ENCODE measurements at regions not wholly inside any gene's neighbourhood (a gene's known extent, or its start where the extent isn't known, plus 50 kb on each side); places are given as distances from the start of the nearest gene placed in this dataset.

DNA sequence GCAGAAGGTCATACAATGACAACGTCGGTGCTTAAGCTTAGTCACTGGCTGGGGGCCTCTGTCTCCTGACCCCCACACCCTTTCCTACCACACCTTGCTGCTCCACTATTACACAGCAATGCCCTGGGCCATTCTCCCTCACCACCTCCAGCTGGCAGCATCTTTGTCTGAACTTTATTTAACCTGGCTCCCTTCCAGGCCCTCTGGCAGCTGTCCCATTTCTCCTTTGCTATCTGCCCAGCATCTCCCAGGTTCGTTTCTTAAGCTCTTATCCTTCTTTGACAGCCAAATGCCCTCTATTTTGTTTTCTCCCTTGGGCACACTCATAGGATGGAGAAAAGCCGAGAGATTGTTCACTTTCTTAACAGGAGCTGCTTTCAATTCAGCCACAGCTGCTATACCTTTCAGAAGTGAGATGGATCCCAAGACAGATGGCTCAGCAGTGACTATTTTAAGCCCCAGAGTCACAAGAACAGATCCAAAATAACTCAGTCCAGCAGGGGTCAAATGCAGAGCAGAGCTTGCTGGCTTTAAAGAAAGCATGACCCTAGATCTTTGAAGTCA, 1277.1 kb upstream of the AUTS2 start:
- Mint-ChIP-seq H3K27ac (no peak overlapping the region), H3K27me3 (ENCODE audit: low read depth) (no peaks in the 10 kb centered on the region), H3K9me3 (peaks cover 4% of the 10 kb centered on the region), H3K4me3 (no peak overlapping the region), H3K36me3 (ENCODE audit: low read depth) (no peaks in the 10 kb centered on the region), H3K4me1 (ENCODE audit: low read depth) (no peaks in the 10 kb centered on the region)
- no peak for DNase-seq
- CTCF ChIA-PET = no interaction called here
- intact Hi-C loops (cut with micrococcal nuclease) = no loop called here

DNA sequence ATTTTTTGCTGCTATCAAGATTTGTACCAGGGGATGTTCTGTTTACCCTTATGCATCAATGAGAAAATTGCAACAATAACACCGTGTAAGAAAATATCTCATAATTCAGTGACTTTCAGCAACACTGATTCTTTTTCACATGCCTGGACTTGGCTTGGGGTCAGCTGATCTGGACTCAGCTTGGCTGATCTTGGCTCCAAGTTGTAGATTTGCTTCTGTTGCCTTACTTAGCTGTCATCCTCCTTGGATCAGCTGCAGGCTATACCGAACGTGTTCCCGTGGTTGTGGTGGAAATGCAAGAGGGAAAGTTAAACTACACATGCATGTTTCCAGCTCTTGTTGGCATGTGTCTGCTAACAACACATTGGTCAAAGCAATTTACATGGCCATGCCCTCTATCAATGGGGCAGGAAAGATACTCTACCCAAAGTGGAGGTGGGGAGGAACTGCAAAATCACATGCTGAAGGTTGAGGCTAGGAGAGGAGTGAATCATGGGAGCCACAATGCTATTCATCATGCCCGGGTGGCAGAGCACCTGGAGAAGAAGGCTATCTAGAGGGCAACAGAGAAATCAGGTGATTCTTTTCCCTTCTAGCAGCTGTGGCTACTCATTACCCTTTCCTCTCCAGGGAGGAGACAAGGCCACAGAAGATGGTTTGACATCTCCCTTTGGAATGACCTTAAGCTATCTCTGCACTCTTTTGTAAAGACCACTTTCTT, 1276.3 kb upstream of the AUTS2 start:
- intact Hi-C loops (cut with micrococcal nuclease) = no loop called here
- no peak overlapping the region for H3K4me3 Mint-ChIP-seq
- no peaks in the 10 kb centered on the region for H3K36me3 Mint-ChIP-seq (ENCODE audit: low read depth)
- DNase-seq = no peak
- CTCF ChIA-PET = no interaction called here
- H3K27ac Mint-ChIP-seq = no peak overlapping the region
- H3K4me1 Mint-ChIP-seq (ENCODE audit: low read depth) = no peaks in the 10 kb centered on the region
- H3K9me3 Mint-ChIP-seq = peaks cover 8% of the 10 kb centered on the region
- no peaks in the 10 kb centered on the region for H3K27me3 Mint-ChIP-seq (ENCODE audit: low read depth)

DNA sequence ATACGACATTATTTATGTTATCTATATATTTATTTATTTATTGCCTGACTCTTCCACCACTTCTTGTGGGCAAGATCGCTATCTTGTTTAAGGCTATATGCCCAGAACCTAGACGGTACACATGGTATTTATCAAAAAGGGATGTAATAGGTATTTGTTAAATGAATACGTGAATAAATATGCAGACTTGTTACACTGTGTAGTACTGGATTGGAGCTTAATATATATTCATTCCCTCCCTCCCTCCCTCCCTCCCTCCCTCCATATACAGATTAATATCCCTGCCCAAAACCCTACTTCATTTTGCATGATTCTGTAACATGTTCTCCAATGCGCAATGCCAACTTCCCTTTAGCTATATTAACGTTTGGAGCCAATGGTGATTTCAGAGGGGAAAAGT, 1273.7 kb upstream of the AUTS2 start:
- CTCF ChIA-PET = no interaction called here
- H3K9me3 Mint-ChIP-seq = peaks cover 6% of the 10 kb centered on the region
- H3K36me3 Mint-ChIP-seq (ENCODE audit: low read depth) = no peaks in the 10 kb centered on the region
- no peaks in the 10 kb centered on the region for H3K4me1 Mint-ChIP-seq (ENCODE audit: low read depth)
- no peaks in the 10 kb centered on the region for H3K27me3 Mint-ChIP-seq (ENCODE audit: low read depth)
- DNase-seq = no peak
- H3K4me3 Mint-ChIP-seq = no peak overlapping the region
- no peak overlapping the region for H3K27ac Mint-ChIP-seq
- intact Hi-C loops (cut with micrococcal nuclease) = no loop called here

- Mint-ChIP-seq H3K4me3 (no peak overlapping the region), H3K9me3 (peaks cover 15% of the 10 kb centered on the region), H3K36me3 (ENCODE audit: low read depth) (no peaks in the 10 kb centered on the region), H3K4me1 (ENCODE audit: low read depth) (no peaks in the 10 kb centered on the region), H3K27me3 (ENCODE audit: low read depth) (no peaks in the 10 kb centered on the region), H3K27ac (no peak overlapping the region)
- CTCF ChIA-PET = no interaction called here
- no peak for DNase-seq
- intact Hi-C loops (cut with micrococcal nuclease) = no loop called here
These were observed 1264.1 kb upstream of the AUTS2 start for GRCh38 chr7:68334216-68334615.

DNA sequence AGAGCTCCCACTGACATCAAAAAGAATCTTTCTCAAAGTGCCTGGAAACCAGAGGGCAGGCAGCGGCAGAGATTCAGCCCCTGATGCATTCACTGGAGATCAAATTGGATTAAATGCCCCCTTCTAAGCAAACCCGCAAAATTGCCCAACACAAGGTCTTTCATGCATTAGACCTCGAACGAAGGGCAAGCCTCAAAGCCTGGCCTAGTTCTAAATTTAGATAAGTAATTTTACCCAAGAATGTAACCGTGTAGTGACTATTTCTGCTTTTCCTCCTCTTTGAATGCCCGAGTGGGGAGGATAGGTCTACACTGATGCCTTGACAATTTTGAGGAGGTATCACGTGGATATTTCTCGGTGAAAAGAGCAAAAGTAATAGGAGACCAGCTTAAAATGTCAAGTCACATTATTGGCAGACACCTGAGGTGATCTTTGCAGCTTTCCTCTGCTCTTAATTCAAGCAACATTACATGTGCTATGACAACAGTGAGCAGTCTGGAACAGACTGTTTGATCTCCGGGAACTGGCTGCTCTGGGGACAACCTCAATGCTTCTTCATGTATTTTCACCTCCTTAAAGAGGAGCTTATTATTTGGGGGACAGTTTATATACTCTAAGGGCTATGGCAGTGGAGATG, 1263.5 kb upstream of the AUTS2 start:
- intact Hi-C loops (cut with micrococcal nuclease) = no loop called here
- Mint-ChIP-seq H3K9me3 (peaks cover 19% of the 10 kb centered on the region), H3K4me3 (no peak overlapping the region), H3K27ac (no peak overlapping the region), H3K27me3 (ENCODE audit: low read depth) (no peaks in the 10 kb centered on the region), H3K36me3 (ENCODE audit: low read depth) (no peaks in the 10 kb centered on the region), H3K4me1 (ENCODE audit: low read depth) (no peaks in the 10 kb centered on the region)
- CTCF ChIA-PET = no interaction called here
- DNase-seq = no peak

GRCh38 chr7:68336594-68336993, 1261.7 kb upstream of the AUTS2 start:
- H3K36me3 Mint-ChIP-seq (ENCODE audit: low read depth) = no peaks in the 10 kb centered on the region
- CTCF ChIA-PET = no interaction called here
- intact Hi-C loops (cut with micrococcal nuclease) = no loop called here
- H3K27ac Mint-ChIP-seq = no peak overlapping the region
- H3K4me1 Mint-ChIP-seq (ENCODE audit: low read depth) = no peaks in the 10 kb centered on the region
- H3K27me3 Mint-ChIP-seq (ENCODE audit: low read depth) = no peaks in the 10 kb centered on the region
- H3K4me3 Mint-ChIP-seq = no peak overlapping the region
- H3K9me3 Mint-ChIP-seq = peaks cover 26% of the 10 kb centered on the region
- no peak for DNase-seq

- no peak overlapping the region for H3K4me3 Mint-ChIP-seq
- intact Hi-C loops (cut with micrococcal nuclease) = no loop called here
- no peak for DNase-seq
- peaks cover 13% of the 10 kb centered on the region for H3K9me3 Mint-ChIP-seq
- H3K27ac Mint-ChIP-seq = no peak overlapping the region
- H3K36me3 Mint-ChIP-seq (ENCODE audit: low read depth) = no peaks in the 10 kb centered on the region
- no peaks in the 10 kb centered on the region for H3K4me1 Mint-ChIP-seq (ENCODE audit: low read depth)
- no peaks in the 10 kb centered on the region for H3K27me3 Mint-ChIP-seq (ENCODE audit: low read depth)
- CTCF ChIA-PET = no interaction called here
These were observed 1249.9 kb upstream of the AUTS2 start for GRCh38 chr7:68348401-68348800.

DNA sequence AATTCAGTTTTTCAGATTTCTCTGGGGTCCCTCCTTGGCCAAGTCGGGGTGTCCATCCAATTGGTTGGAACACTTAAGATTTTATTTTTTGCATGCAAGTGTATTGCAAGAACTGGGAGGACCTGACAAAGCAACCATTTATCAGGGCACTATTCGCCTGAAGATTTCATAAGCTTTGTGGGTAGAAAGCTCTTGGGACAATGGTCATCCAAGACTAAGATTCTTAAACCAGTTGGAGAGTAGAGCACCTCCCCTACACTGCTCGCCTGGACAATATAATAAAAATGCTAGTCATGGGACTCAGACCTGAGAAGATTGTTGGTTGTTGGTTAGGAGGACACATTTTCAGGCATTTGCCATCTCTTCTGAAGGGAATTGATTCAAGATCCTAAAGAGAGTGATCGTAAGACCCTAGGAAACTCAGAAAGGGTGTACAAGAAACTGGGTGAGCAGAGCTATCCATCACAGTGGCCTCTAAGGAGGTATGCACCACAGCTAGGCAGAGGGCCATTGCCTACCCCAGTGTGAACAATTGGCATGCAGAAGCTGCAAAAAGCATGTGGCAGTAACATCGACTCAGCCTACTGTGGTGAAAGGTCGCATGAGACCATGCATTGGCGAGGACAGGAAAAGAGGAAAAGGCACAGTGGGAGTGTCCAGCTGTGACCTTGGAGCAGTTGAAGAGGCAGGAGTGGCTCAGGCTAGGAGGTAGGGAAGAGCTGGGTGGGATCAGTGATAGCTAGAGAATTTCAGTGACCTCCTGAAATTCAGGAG, 1235.3 kb upstream of the AUTS2 start:
- Mint-ChIP-seq H3K4me1 (ENCODE audit: low read depth) (no peaks in the 10 kb centered on the region), H3K36me3 (ENCODE audit: low read depth) (no peaks in the 10 kb centered on the region), H3K4me3 (no peak overlapping the region)

DNA sequence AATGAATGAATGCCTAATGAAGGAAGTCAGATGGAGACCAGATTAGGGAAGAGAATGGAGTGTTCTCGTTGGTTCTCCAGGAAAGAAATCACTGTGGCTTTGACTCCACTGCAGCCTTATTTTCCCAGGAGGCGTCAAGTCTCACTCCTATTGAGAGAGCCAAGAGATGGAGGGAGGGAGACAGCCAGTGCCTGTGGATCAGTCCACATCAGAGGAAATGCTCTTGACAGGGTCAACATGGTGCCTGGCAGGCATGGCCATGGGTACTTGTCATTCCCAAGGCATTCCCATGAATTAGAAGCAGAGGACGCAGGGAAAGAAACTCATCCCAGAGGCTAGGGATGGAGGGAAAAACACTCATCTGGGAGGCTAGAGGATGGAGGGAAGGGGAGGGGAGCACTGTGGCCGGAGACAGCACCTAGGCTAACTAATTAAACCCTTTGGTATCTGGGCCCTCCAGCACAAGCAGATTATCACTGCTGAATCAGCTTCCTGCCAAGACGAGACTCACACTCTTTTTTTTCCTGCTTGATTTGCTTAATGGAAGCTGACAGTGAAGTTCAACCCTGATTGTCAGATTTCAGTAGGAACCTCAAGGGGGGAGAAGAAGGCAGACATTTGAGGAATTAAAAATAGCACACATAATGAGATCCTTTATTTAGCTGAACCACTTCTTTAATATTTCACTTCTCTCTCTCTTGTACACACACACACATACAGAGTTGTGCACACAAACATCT, 1233.2 kb upstream of the AUTS2 start:
- H3K4me1 Mint-ChIP-seq (ENCODE audit: low read depth) = no peaks in the 10 kb centered on the region

More for the DNA sequence above, 1235.3 kb upstream of the AUTS2 start:
- peaks cover 20% of the 10 kb centered on the region for H3K9me3 Mint-ChIP-seq
- intact Hi-C loops (cut with micrococcal nuclease) = no loop called here
- CTCF ChIA-PET = no interaction called here
- no peaks in the 10 kb centered on the region for H3K27me3 Mint-ChIP-seq (ENCODE audit: low read depth)
- no peak for DNase-seq
- no peak overlapping the region for H3K27ac Mint-ChIP-seq

GRCh38 chr7:68371985-68372384, 1226.3 kb upstream of the AUTS2 start:
- H3K4me1 Mint-ChIP-seq (ENCODE audit: low read depth) = no peaks in the 10 kb centered on the region
- intact Hi-C loops (cut with micrococcal nuclease) = no loop called here

More for the DNA sequence above, 1233.2 kb upstream of the AUTS2 start:
- Mint-ChIP-seq H3K27me3 (ENCODE audit: low read depth) (no peaks in the 10 kb centered on the region), H3K36me3 (ENCODE audit: low read depth) (no peaks in the 10 kb centered on the region), H3K4me3 (no peak overlapping the region), H3K9me3 (peaks cover 24% of the 10 kb centered on the region), H3K27ac (no peak overlapping the region)
- no peak for DNase-seq
- intact Hi-C loops (cut with micrococcal nuclease) = no loop called here
- CTCF ChIA-PET = no interaction called here

DNA sequence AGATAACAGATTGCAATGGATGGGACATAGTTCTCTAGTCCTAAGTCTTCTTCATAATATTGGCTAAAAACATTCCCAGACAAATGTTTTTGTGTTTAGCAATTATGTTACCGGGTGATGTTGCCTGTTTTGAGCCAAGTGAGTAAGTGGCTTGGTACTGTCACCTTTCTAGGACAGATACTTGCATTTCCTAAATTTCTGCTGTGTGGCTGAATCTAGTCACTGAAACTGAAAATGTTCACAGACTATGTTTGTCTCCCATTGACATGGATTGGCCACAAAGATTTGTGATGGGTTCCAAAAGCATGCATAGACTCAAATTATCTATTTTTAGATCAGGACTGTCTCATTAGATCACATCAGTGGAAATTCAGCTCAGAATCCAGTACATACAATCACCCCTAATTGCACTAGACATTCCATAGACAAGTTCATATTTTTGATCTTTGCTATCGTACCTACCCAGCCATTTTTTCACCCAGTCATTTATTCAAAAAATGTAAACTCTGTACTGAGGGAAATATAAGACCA, 1222.1 kb upstream of the AUTS2 start:
- Mint-ChIP-seq H3K27me3 (ENCODE audit: low read depth) (no peaks in the 10 kb centered on the region), H3K9me3 (peaks cover 15% of the 10 kb centered on the region), H3K4me3 (no peak overlapping the region), H3K36me3 (ENCODE audit: low read depth) (no peaks in the 10 kb centered on the region), H3K27ac (no peak overlapping the region), H3K4me1 (ENCODE audit: low read depth) (no peaks in the 10 kb centered on the region)
- CTCF ChIA-PET = no interaction called here
- intact Hi-C loops (cut with micrococcal nuclease) = no loop called here
- DNase-seq = no peak

More at GRCh38 chr7:68371985-68372384, 1226.3 kb upstream of the AUTS2 start:
- Mint-ChIP-seq H3K27me3 (ENCODE audit: low read depth) (no peaks in the 10 kb centered on the region), H3K4me3 (no peak overlapping the region), H3K27ac (no peak overlapping the region), H3K9me3 (peaks cover 14% of the 10 kb centered on the region), H3K36me3 (ENCODE audit: low read depth) (no peaks in the 10 kb centered on the region)
- no peak for DNase-seq
- CTCF ChIA-PET = no interaction called here

DNA sequence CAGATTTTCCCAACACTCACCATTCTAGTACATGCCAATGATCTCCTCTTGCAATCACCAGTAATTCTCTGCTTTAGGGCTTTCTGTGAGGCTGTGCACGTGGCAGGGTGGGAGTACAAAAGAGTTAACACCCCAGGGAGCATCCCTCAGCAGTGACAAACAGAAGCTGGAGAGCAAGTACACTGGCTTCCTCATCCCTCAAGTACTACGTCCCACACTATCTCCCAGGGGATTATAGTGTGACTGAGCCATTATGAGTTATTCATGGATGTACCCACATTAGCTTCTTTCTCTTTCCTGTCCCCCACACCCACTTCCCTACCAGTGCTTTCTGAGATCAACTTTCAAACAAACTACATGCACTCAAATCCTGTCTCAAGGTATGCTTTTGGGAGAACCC, 1216.5 kb upstream of the AUTS2 start:
- Mint-ChIP-seq H3K9me3 (peaks cover 16% of the 10 kb centered on the region), H3K27me3 (ENCODE audit: low read depth) (no peaks in the 10 kb centered on the region), H3K36me3 (ENCODE audit: low read depth) (no peaks in the 10 kb centered on the region), H3K27ac (no peak overlapping the region), H3K4me3 (no peak overlapping the region), H3K4me1 (ENCODE audit: low read depth) (no peaks in the 10 kb centered on the region)
- CTCF ChIA-PET = interaction anchor here (0.7 kb wide), 1 partner anchor 878 kb away, joined by 3 read pairs; no protein-coding TSS in a partner anchor
- intact Hi-C loops (cut with micrococcal nuclease) = no loop called here
- no peak for DNase-seq

Measured in activated naive CD4-positive, alpha-beta T cell treated with anti-CD3 and anti-CD28 coated beads for 36 hours (primary cell).